HEK293 (cell line): ENCODE measurements at regions not wholly inside any gene's neighbourhood (a gene's known extent, or its start where the extent isn't known, plus 50 kb on each side); places are given as distances from the start of the nearest gene placed in this dataset.

Source experiments
- CTCF ChIA-PET: fragments of 350-600 bp; formaldehyde crosslinking; extraction: SDS; loops from one replicate; lab custom pipeline; 2021; ENCODE audit warnings: antibody characterized with exemption; lab: Yijun Ruan, JAX
- POLR2A ChIA-PET: fragments of 300-600 bp; formaldehyde crosslinking; extraction: SDS; loops from one replicate; lab custom pipeline; 2020; ENCODE audit warnings: antibody characterized with exemption, inconsistent platforms; lab: Yijun Ruan, JAX
- H3K27ac ChIP-seq: fragments of 200-500 bp; sonication (Bioruptor generic); 2 replicates; pipeline ENCODE4 v1.5.1; 2014; ENCODE audit warnings: low read depth, low read length, control low read depth, inconsistent platforms; ENCODE audit errors: extremely low read depth
- H3K36me3 ChIP-seq, 2 experiments: fragments of 200-500 bp in 1 of 2; sonication (Bioruptor generic) in 1 of 2; 1 replicate in 1 of 2; 2 replicates in 1 of 2; pipeline ENCODE4 v1.5.1; 2014 to 2017; ENCODE audit warnings: inconsistent platforms in 2 of 2, low read length in 2 of 2; ENCODE audit not compliant: control insufficient read depth in 2 of 2, insufficient read depth in 1 of 2
- H3K4me1 ChIP-seq: fragments of 200-500 bp; sonication (Bioruptor generic); 2 replicates; pipeline ENCODE4 v1.5.1; 2014; ENCODE audit warnings: mild to moderate bottlenecking, low read length, inconsistent platforms; ENCODE audit not compliant: control insufficient read depth, insufficient read depth
- H3K4me3 ChIP-seq: 2 replicates; pipeline ENCODE4 v1.5.1; 2011; ENCODE audit warnings: low read depth, mild to moderate bottlenecking, control low read depth, low read length, moderate library complexity
- H3K9me3 ChIP-seq: fragments of 200-500 bp; sonication (Bioruptor generic); 2 replicates; pipeline ENCODE4 v1.5.1; 2014; ENCODE audit warnings: low read depth, low read length, inconsistent platforms; ENCODE audit not compliant: control insufficient read depth, insufficient read depth
- MYNN ChIP-seq: fragments of 450-650 bp; formaldehyde crosslinking; IDR thresholded peaks from 2 replicates; pipeline ENCODE4 v1.5.1; 2016; ENCODE audit warnings: missing biosample characterization, missing genetic modification characterization, borderline replicate concordance
- OSR2 ChIP-seq: fragments of 450-650 bp; formaldehyde crosslinking; IDR thresholded peaks from 2 replicates; pipeline ENCODE4 v1.5.1; 2016; ENCODE audit warnings: missing biosample characterization, missing genetic modification characterization
- SETDB1 ChIP-seq: IDR thresholded peaks from one replicate; pipeline ENCODE4 v1.6.1; 2017; ENCODE audit warnings: mild to moderate bottlenecking, low read length, moderate library complexity, mixed read lengths; ENCODE audit not compliant: insufficient read length
- ZFP69B ChIP-seq: fragments of 450-650 bp; formaldehyde crosslinking; IDR thresholded peaks from 2 replicates; pipeline ENCODE4 v1.5.1; 2016; ENCODE audit warnings: missing biosample characterization, missing genetic modification characterization
- ZIC2 ChIP-seq: fragments of 450-650 bp; formaldehyde crosslinking; IDR thresholded peaks from 2 replicates; pipeline ENCODE4 v1.5.1; 2016; ENCODE audit warnings: missing biosample characterization, missing genetic modification characterization
- ZNF132 ChIP-seq: fragments of 450-650 bp; formaldehyde crosslinking; IDR thresholded peaks from 2 replicates; pipeline ENCODE4 v1.5.1; 2017; ENCODE audit warnings: missing biosample characterization, missing genetic modification characterization, borderline replicate concordance
- ZNF221 ChIP-seq: fragments of 450-650 bp; formaldehyde crosslinking; IDR thresholded peaks from 2 replicates; pipeline ENCODE4 v1.5.1; 2017; ENCODE audit warnings: missing biosample characterization, missing genetic modification characterization, borderline replicate concordance
- ZNF239 ChIP-seq: fragments of 450-650 bp; formaldehyde crosslinking; IDR thresholded peaks from 2 replicates; pipeline ENCODE4 v1.5.1; 2016; ENCODE audit warnings: missing biosample characterization, missing genetic modification characterization
- ZNF366 ChIP-seq: fragments of 450-650 bp; formaldehyde crosslinking; conservative IDR thresholded peaks from 2 replicates; pipeline ENCODE4 v1.5.1; 2016; ENCODE audit warnings: missing biosample characterization, missing genetic modification characterization
- TF ChIP-seq, protein P1 (sequence below): fragments of 450-650 bp; formaldehyde crosslinking; IDR thresholded peaks from 2 replicates; pipeline ENCODE4 v1.5.1; 2016; ENCODE audit warnings: missing biosample characterization, missing genetic modification characterization
- TF ChIP-seq, protein P2 (sequence below): fragments of 450-650 bp; formaldehyde crosslinking; IDR thresholded peaks from 2 replicates; pipeline ENCODE4 v1.5.1; 2017; ENCODE audit warnings: missing biosample characterization, missing genetic modification characterization
- TF ChIP-seq, protein P3 (sequence below): fragments of 450-650 bp; formaldehyde crosslinking; IDR thresholded peaks from 2 replicates; pipeline ENCODE4 v1.5.1; 2016; ENCODE audit warnings: missing biosample characterization, missing genetic modification characterization
- TF ChIP-seq, protein P4 (sequence below): fragments of 450-650 bp; formaldehyde crosslinking; IDR thresholded peaks from 2 replicates; pipeline ENCODE4 v1.5.1; 2016; ENCODE audit warnings: missing biosample characterization, missing genetic modification characterization
- TF ChIP-seq, protein P5 (sequence below): sonication (generic); formaldehyde crosslinking; IDR thresholded peaks from 2 replicates; pipeline ENCODE4 v1.8.1; 2022; ENCODE audit warnings: mild to moderate bottlenecking, moderate library complexity, missing genetic modification reagents
- TF ChIP-seq, protein P6 (sequence below): fragments of 450-650 bp; IDR thresholded peaks from 2 replicates; pipeline ENCODE4 v1.5.1; 2018; ENCODE audit warnings: missing biosample characterization, missing genetic modification characterization
- TF ChIP-seq, protein P7 (sequence below): fragments of 450-650 bp; formaldehyde crosslinking; IDR thresholded peaks from 2 replicates; pipeline ENCODE4 v1.5.1; 2016; ENCODE audit warnings: missing biosample characterization, missing genetic modification characterization
- TF ChIP-seq, protein P8 (sequence below): fragments of 450-650 bp; formaldehyde crosslinking; conservative IDR thresholded peaks from 2 replicates; pipeline ENCODE4 v1.5.1; 2016; ENCODE audit warnings: low read depth, missing biosample characterization, missing genetic modification characterization

DNA sequence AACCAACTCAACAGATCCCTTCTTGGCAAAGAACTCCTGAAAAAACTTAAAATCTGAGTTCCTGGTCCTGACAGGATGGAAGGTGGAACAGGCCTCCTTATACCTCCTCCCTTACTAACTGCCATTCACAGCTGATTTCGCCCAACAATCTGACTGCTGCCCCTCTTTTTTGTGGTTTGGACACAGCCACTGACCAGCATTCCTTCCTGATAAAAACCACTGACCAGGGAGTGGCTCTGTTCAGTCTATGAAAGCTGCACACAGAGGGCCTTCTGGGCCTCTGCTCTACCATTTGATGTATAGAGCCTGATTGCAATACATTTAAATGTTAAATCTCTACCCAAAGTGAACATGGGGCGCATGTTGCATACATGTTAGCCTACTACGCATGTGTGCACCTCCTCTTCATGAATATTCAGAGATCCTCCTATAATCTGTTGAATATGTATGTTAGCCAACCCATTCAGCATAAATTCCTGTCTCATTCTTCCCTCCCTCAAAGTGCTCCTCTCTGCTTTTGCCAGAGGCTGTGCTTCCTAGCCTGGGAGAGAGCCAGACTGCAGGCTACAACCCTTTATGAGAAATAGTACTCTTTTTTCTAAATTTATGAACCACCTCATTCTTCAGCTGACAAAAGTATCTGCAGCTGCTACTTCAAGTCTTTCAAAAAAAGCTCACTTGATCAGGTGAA, 93.7 kb upstream of the MRPS30 start:
- POLR2A ChIA-PET: no interaction called here
- CTCF ChIA-PET: no interaction called here
- Histone ChIP-seq H3K4me1 (0 out of 2 replicates have a peak, but pooled peaks cover 2% of the 10 kb centered on the region), H3K27ac (no peak overlapping the region), H3K4me3 (no peak overlapping the region), H3K9me3 (no peaks in the 10 kb centered on the region), H3K36me3 (no peaks in the 10 kb centered on the region)
- TF ChIP-seq, protein P1, sequence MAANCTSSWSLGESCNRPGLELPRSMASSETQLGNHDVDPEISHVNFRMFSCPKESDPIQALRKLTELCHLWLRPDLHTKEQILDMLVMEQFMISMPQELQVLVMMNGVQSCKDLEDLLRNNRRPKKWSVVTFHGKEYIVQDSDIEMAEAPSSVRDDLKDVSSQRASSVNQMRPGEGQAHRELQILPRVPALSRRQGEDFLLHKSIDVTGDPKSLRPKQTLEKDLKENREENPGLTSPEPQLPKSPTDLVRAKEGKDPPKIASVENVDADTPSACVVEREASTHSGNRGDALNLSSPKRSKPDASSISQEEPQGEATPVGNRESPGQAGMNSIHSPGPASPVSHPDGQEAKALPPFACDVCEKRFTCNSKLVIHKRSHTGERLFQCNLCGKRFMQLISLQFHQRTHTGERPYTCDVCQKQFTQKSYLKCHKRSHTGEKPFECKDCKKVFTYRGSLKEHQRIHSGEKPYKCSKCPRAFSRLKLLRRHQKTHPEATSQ (tag by site-specific recombination): no peak
- no peak for TF ChIP-seq ZFP69B (tag by site-specific recombination)
- TF ChIP-seq, protein P2, sequence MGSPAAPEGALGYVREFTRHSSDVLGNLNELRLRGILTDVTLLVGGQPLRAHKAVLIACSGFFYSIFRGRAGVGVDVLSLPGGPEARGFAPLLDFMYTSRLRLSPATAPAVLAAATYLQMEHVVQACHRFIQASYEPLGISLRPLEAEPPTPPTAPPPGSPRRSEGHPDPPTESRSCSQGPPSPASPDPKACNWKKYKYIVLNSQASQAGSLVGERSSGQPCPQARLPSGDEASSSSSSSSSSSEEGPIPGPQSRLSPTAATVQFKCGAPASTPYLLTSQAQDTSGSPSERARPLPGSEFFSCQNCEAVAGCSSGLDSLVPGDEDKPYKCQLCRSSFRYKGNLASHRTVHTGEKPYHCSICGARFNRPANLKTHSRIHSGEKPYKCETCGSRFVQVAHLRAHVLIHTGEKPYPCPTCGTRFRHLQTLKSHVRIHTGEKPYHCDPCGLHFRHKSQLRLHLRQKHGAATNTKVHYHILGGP: no peak
- TF ChIP-seq, protein P3, sequence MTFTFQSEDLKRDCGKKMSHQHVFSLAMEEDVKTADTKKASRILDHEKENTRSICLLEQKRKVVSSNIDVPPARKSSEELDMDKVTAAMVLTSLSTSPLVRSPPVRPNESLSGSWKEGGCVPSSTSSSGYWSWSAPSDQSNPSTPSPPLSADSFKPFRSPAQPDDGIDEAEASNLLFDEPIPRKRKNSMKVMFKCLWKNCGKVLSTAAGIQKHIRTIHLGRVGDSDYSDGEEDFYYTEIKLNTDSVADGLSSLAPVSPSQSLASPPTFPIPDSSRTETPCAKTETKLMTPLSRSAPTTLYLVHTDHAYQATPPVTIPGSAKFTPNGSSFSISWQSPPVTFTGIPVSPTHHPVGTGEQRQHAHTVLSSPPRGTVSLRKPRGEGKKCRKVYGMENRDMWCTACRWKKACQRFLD (tag by site-specific recombination): no peak
- TF ChIP-seq, protein P4, sequence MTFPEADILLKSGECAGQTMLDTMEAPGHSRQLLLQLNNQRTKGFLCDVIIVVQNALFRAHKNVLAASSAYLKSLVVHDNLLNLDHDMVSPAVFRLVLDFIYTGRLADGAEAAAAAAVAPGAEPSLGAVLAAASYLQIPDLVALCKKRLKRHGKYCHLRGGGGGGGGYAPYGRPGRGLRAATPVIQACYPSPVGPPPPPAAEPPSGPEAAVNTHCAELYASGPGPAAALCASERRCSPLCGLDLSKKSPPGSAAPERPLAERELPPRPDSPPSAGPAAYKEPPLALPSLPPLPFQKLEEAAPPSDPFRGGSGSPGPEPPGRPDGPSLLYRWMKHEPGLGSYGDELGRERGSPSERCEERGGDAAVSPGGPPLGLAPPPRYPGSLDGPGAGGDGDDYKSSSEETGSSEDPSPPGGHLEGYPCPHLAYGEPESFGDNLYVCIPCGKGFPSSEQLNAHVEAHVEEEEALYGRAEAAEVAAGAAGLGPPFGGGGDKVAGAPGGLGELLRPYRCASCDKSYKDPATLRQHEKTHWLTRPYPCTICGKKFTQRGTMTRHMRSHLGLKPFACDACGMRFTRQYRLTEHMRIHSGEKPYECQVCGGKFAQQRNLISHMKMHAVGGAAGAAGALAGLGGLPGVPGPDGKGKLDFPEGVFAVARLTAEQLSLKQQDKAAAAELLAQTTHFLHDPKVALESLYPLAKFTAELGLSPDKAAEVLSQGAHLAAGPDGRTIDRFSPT (tag by site-specific recombination): no peak
- TF ChIP-seq, protein P5, sequence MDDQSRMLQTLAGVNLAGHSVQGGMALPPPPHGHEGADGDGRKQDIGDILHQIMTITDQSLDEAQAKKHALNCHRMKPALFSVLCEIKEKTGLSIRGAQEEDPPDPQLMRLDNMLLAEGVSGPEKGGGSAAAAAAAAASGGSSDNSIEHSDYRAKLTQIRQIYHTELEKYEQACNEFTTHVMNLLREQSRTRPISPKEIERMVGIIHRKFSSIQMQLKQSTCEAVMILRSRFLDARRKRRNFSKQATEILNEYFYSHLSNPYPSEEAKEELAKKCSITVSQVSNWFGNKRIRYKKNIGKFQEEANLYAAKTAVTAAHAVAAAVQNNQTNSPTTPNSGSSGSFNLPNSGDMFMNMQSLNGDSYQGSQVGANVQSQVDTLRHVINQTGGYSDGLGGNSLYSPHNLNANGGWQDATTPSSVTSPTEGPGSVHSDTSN (CRISPR knock-in tag): no peak
- no peak for TF ChIP-seq OSR2
- TF ChIP-seq, protein P6, sequence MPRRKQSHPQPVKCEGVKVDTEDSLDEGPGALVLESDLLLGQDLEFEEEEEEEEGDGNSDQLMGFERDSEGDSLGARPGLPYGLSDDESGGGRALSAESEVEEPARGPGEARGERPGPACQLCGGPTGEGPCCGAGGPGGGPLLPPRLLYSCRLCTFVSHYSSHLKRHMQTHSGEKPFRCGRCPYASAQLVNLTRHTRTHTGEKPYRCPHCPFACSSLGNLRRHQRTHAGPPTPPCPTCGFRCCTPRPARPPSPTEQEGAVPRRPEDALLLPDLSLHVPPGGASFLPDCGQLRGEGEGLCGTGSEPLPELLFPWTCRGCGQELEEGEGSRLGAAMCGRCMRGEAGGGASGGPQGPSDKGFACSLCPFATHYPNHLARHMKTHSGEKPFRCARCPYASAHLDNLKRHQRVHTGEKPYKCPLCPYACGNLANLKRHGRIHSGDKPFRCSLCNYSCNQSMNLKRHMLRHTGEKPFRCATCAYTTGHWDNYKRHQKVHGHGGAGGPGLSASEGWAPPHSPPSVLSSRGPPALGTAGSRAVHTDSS: no peak
- no peak for TF ChIP-seq ZNF221 (tag by site-specific recombination)
- TF ChIP-seq SETDB1: no peak
- TF ChIP-seq, protein P7, sequence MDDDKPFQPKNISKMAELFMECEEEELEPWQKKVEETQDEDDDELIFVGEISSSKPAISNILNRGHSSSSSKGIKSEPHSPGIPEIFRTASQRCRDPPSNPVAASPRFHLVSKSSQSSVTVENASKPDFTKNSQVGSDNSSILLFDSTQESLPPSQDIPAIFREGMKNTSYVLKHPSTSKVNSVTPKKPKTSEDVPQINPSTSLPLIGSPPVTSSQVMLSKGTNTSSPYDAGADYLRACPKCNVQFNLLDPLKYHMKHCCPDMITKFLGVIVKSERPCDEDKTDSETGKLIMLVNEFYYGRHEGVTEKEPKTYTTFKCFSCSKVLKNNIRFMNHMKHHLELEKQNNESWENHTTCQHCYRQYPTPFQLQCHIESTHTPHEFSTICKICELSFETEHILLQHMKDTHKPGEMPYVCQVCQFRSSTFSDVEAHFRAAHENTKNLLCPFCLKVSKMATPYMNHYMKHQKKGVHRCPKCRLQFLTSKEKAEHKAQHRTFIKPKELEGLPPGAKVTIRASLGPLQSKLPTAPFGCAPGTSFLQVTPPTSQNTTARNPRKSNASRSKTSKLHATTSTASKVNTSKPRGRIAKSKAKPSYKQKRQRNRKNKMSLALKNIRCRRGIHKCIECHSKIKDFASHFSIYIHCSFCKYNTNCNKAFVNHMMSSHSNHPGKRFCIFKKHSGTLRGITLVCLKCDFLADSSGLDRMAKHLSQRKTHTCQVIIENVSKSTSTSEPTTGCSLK: no peak
- TF ChIP-seq ZNF366 (tag by site-specific recombination): no peak

DNA sequence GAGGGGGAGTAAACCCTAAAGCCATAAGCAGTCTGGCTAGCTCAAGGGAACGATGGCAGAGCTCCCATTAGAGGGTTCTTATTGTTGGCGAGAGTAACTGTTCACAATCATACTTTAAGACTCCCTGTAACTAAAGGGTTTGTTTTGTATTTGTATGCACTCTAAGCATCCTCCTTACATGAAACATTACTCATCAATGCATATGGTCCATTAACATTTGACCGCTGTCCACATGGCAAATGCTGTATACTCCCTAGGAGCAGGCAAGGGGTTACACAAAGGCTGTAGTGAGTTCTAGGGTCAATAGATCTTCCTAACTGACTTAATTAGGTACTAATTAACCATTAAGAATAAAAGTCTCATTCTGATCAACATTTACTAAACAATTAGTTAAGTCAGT, 95.3 kb upstream of the MRPS30 start:
- H3K36me3 ChIP-seq: no peaks in the 10 kb centered on the region
- no peak overlapping the region for H3K4me3 ChIP-seq
- H3K9me3 ChIP-seq: no peaks in the 10 kb centered on the region
- no peaks in the 10 kb centered on the region for H3K4me1 ChIP-seq
- CTCF ChIA-PET: no interaction called here
- no peak overlapping the region for H3K27ac ChIP-seq
- POLR2A ChIA-PET: no interaction called here
- TF ChIP-seq ZNF132 (tag by site-specific recombination) (no peak), ZNF221 (tag by site-specific recombination) (no peak), ZIC2 (tag by site-specific recombination) (no peak), MYNN (tag by site-specific recombination) (no peak), ZNF239 (tag by site-specific recombination) (no peak)
- TF ChIP-seq, protein P8, sequence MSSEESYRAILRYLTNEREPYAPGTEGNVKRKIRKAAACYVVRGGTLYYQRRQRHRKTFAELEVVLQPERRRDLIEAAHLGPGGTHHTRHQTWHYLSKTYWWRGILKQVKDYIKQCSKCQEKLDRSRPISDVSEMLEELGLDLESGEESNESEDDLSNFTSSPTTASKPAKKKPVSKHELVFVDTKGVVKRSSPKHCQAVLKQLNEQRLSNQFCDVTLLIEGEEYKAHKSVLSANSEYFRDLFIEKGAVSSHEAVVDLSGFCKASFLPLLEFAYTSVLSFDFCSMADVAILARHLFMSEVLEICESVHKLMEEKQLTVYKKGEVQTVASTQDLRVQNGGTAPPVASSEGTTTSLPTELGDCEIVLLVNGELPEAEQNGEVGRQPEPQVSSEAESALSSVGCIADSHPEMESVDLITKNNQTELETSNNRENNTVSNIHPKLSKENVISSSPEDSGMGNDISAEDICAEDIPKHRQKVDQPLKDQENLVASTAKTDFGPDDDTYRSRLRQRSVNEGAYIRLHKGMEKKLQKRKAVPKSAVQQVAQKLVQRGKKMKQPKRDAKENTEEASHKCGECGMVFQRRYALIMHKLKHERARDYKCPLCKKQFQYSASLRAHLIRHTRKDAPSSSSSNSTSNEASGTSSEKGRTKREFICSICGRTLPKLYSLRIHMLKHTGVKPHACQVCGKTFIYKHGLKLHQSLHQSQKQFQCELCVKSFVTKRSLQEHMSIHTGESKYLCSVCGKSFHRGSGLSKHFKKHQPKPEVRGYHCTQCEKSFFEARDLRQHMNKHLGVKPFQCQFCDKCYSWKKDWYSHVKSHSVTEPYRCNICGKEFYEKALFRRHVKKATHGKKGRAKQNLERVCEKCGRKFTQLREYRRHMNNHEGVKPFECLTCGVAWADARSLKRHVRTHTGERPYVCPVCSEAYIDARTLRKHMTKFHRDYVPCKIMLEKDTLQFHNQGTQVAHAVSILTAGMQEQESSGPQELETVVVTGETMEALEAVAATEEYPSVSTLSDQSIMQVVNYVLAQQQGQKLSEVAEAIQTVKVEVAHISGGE (tag by site-specific recombination): no peak
